GM23338 (cell line): ENCODE measurements at regions not wholly inside any gene's neighbourhood (a gene's known extent, or its start where the extent isn't known, plus 50 kb on each side); places are given as distances from the start of the nearest gene placed in this dataset.
A peak's percentile ranks its signal among the peaks of the same experiment; 100 is the strongest.

ENCODE experiments used
- ATAC-seq: fragments of 200-7000 bp; cut with Tn5 transposase; 3 replicates; pipeline ENCODE4 v1.9.1; 2020
- DNase-seq: peaks from one replicate; pipeline ENCODE4 v3.0.0-alpha.2; 2015; ENCODE audit warnings: low spot score
- H2AFZ ChIP-seq: fragments of 200-600 bp; sonication (generic); 2 replicates; pipeline ENCODE4 v1.8.0; 2016; ENCODE audit warnings: antibody characterized with exemption, mild to moderate bottlenecking, moderate library complexity
- H3F3A ChIP-seq: fragments of 200-600 bp; sonication (generic); replicated peaks from 2 replicates; pipeline ENCODE4 v1.8.0; 2017; ENCODE audit warnings: antibody characterized with exemption, mixed run types, low read depth
- H3K27ac ChIP-seq: fragments of 200-600 bp; sonication (generic); 2 replicates; pipeline ENCODE4 v1.6.1; 2016; ENCODE audit warnings: low read depth
- H3K27me3 ChIP-seq: fragments of 200-600 bp; sonication (generic); 2 replicates; pipeline ENCODE4 v1.8.0; 2016; ENCODE audit warnings: mild to moderate bottlenecking, mixed run types, moderate library complexity; ENCODE audit not compliant: insufficient read depth
- H3K36me3 ChIP-seq: fragments of 200-600 bp; sonication (generic); 2 replicates; pipeline ENCODE4 v1.8.0; 2016; ENCODE audit warnings: mild to moderate bottlenecking; ENCODE audit not compliant: insufficient read depth
- H3K4me1 ChIP-seq: fragments of 200-600 bp; sonication (generic); 2 replicates; pipeline ENCODE4 v1.8.0; 2016; ENCODE audit warnings: mild to moderate bottlenecking, moderate library complexity; ENCODE audit not compliant: insufficient read depth
- H3K4me2 ChIP-seq: fragments of 200-600 bp; sonication (generic); 2 replicates; pipeline ENCODE4 v1.7.1; 2017; ENCODE audit warnings: mixed run types
- H3K4me3 ChIP-seq: fragments of 200-600 bp; sonication (generic); 2 replicates; pipeline ENCODE4 v1.6.1; 2016; ENCODE audit warnings: mixed run types
- H3K79me2 ChIP-seq: fragments of 200-600 bp; sonication (generic); replicated peaks from 2 replicates; pipeline ENCODE4 v1.8.0; 2017; ENCODE audit warnings: mild to moderate bottlenecking; ENCODE audit not compliant: insufficient read depth
- H3K9me2 ChIP-seq: fragments of 200-600 bp; sonication (generic); 2 replicates; pipeline ENCODE4 v1.8.0; 2017; ENCODE audit not compliant: insufficient read depth
- H4K20me1 ChIP-seq: fragments of 200-600 bp; sonication (generic); replicated peaks from 2 replicates; pipeline ENCODE4 v1.8.0; 2017; ENCODE audit warnings: mild to moderate bottlenecking; ENCODE audit not compliant: insufficient read depth
- H3K27ac Mint-ChIP-seq: 2 replicates; pipeline ENCODE4 v1.8.0; 2020; ENCODE audit warnings: inconsistent platforms, mild to moderate bottlenecking, moderate library complexity, mixed read lengths
- H3K27me3 Mint-ChIP-seq: 3 replicates; pipeline ENCODE4 v1.8.0; 2022; ENCODE audit warnings: low read depth, mild to moderate bottlenecking, moderate library complexity, mixed read lengths, inconsistent platforms; ENCODE audit not compliant: insufficient read depth, poor library complexity
- H3K36me3 Mint-ChIP-seq: 3 replicates; pipeline ENCODE4 v1.8.0; 2021; ENCODE audit warnings: low read depth, mild to moderate bottlenecking, inconsistent platforms, moderate library complexity, mixed read lengths
- H3K4me1 Mint-ChIP-seq: 3 replicates; pipeline ENCODE4 v1.8.0; 2020; ENCODE audit warnings: mild to moderate bottlenecking, inconsistent platforms, mixed read lengths
- H3K4me3 Mint-ChIP-seq: 3 replicates; pipeline ENCODE4 v1.8.0; 2021; ENCODE audit warnings: moderate library complexity, mild to moderate bottlenecking, inconsistent platforms, mixed read lengths
- H3K9me3 Mint-ChIP-seq: 3 replicates; pipeline ENCODE4 v1.8.0; 2020; ENCODE audit warnings: moderate library complexity, mild to moderate bottlenecking, inconsistent platforms, mixed read lengths
- CREB1 ChIP-seq: fragments of 250-450 bp; sonication (Bioruptor Pico); IDR thresholded peaks from 2 replicates; pipeline ENCODE4 v1.5.0; 2020; ENCODE audit warnings: low read depth, mild to moderate bottlenecking, moderate library complexity
- EZH2 ChIP-seq: fragments of 200-600 bp; sonication (generic); IDR thresholded peaks from one replicate; pipeline ENCODE4 v1.8.0; 2017; ENCODE audit warnings: antibody characterized with exemption, mild to moderate bottlenecking, low read depth; ENCODE audit not compliant: unreplicated experiment
- EZH2phosphoT487 ChIP-seq: fragments of 200-600 bp; sonication (generic); IDR thresholded peaks from one replicate; pipeline ENCODE4 v1.8.1; 2018; ENCODE audit warnings: antibody characterized with exemption; ENCODE audit not compliant: unreplicated experiment
- JUNB ChIP-seq: IDR thresholded peaks from one replicate; pipeline ENCODE4 v1.6.1; 2016; ENCODE audit warnings: antibody characterized with exemption; ENCODE audit not compliant: unreplicated experiment
- NANOG ChIP-seq: IDR thresholded peaks from 2 replicates; pipeline ENCODE4 v1.6.1; 2016; ENCODE audit warnings: antibody characterized with exemption, borderline replicate concordance
- POLR2AphosphoS5 ChIP-seq: IDR thresholded peaks from 2 replicates; pipeline ENCODE4 v1.6.1; 2016; ENCODE audit warnings: antibody characterized with exemption, low read depth
- STAT1 ChIP-seq: IDR thresholded peaks from one replicate; pipeline ENCODE4 v1.6.1; 2016; ENCODE audit warnings: antibody characterized with exemption; ENCODE audit not compliant: unreplicated experiment
- ZNF114 ChIP-seq: fragments of 250-450 bp; sonication (Bioruptor Pico); IDR thresholded peaks from 2 replicates; pipeline ENCODE4 v1.5.0; 2020; ENCODE audit warnings: mild to moderate bottlenecking, moderate library complexity
- ZNF331 ChIP-seq: fragments of 250-450 bp; sonication (Bioruptor Pico); IDR thresholded peaks from 2 replicates; pipeline ENCODE4 v1.5.0; 2020; ENCODE audit warnings: low read depth, mild to moderate bottlenecking, moderate library complexity
- TF ChIP-seq, protein P1 (sequence below), 2 experiments: fragments of 200-600 bp in 1 of 2; sonication (generic) in 1 of 2; conservative IDR thresholded peaks; 2 replicates each; pipeline versions ENCODE4 v1.5.1 to v1.6.1; 2016 to 2017; ENCODE audit warnings: antibody characterized with exemption in 2 of 2, low read depth in 2 of 2, mild to moderate bottlenecking in 2 of 2, moderate library complexity in 1 of 2
- TF ChIP-seq, protein P2 (sequence below): IDR thresholded peaks from 2 replicates; pipeline ENCODE4 v1.6.1; 2016; ENCODE audit warnings: antibody characterized with exemption
- TF ChIP-seq, protein P3 (sequence below): IDR thresholded peaks from one replicate; pipeline ENCODE4 v1.6.1; 2018; ENCODE audit warnings: antibody characterized with exemption; ENCODE audit not compliant: unreplicated experiment
- TF ChIP-seq, protein P4 (sequence below): fragments of 250-450 bp; sonication (Bioruptor Pico); IDR thresholded peaks from 2 replicates; pipeline ENCODE4 v1.5.0; 2020; ENCODE audit warnings: mild to moderate bottlenecking, moderate library complexity

DNA sequence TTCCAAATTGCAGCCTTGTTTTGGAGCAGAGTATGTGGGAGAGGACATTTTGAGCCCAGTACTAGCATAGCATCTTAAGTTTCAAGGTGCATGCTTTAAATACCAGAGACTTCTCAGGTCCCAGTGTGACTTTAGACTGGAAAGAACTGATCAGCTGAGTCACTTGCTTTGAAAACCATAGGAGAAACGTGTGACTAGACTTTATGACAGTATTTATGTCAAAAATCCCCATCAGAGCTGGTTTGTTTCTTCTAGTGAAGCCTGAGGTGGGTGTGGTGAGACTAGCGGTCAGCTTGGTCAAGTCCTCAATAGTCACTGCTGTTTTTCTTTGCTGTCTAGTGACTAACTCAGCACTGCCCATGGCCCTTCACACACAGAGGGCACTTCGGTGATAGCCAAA is 724.2 kb downstream of the GATA3 start:
- no peak overlapping the region for H3K27ac ChIP-seq
- Mint-ChIP-seq H3K27me3 (no peaks in the 10 kb centered on the region), H3K36me3 (no peaks in the 10 kb centered on the region), H3K9me3 (no peaks in the 10 kb centered on the region), H3K4me3 (no peak overlapping the region), H3K27ac (no peak overlapping the region), H3K4me1 (no peaks in the 10 kb centered on the region; the same call in 2 of the 3 replicates)
- ATAC-seq: peak; percentile 49; the same call in 2 of the 3 replicates
- no peaks in the 10 kb centered on the region for H3K79me2 ChIP-seq
- H3K4me2 ChIP-seq: no peak overlapping the region
- no peaks in the 10 kb centered on the region for H3K27me3 ChIP-seq
- H2AFZ ChIP-seq: peak overlapping the region; percentile 38; the same call in 1 of the 2 replicates
- H3K4me1 ChIP-seq: no peaks in the 10 kb centered on the region
- no peak overlapping the region for H3K4me3 ChIP-seq
- peak; percentile 51 for DNase-seq
- no peak for TF ChIP-seq NANOG
- no peak for TF ChIP-seq ZNF331 (CRISPR knock-in tag)
- no peak for TF ChIP-seq EZH2phosphoT487
- TF ChIP-seq, protein P1, sequence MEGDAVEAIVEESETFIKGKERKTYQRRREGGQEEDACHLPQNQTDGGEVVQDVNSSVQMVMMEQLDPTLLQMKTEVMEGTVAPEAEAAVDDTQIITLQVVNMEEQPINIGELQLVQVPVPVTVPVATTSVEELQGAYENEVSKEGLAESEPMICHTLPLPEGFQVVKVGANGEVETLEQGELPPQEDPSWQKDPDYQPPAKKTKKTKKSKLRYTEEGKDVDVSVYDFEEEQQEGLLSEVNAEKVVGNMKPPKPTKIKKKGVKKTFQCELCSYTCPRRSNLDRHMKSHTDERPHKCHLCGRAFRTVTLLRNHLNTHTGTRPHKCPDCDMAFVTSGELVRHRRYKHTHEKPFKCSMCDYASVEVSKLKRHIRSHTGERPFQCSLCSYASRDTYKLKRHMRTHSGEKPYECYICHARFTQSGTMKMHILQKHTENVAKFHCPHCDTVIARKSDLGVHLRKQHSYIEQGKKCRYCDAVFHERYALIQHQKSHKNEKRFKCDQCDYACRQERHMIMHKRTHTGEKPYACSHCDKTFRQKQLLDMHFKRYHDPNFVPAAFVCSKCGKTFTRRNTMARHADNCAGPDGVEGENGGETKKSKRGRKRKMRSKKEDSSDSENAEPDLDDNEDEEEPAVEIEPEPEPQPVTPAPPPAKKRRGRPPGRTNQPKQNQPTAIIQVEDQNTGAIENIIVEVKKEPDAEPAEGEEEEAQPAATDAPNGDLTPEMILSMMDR (conservative IDR thresholded peaks at IDR 0.05; ENCODE audit: low read depth in 2 of 2): no peak
- TF ChIP-seq, protein P2, sequence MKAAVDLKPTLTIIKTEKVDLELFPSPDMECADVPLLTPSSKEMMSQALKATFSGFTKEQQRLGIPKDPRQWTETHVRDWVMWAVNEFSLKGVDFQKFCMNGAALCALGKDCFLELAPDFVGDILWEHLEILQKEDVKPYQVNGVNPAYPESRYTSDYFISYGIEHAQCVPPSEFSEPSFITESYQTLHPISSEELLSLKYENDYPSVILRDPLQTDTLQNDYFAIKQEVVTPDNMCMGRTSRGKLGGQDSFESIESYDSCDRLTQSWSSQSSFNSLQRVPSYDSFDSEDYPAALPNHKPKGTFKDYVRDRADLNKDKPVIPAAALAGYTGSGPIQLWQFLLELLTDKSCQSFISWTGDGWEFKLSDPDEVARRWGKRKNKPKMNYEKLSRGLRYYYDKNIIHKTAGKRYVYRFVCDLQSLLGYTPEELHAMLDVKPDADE: no peak
- no peak for TF ChIP-seq CREB1
- TF ChIP-seq, protein P3, sequence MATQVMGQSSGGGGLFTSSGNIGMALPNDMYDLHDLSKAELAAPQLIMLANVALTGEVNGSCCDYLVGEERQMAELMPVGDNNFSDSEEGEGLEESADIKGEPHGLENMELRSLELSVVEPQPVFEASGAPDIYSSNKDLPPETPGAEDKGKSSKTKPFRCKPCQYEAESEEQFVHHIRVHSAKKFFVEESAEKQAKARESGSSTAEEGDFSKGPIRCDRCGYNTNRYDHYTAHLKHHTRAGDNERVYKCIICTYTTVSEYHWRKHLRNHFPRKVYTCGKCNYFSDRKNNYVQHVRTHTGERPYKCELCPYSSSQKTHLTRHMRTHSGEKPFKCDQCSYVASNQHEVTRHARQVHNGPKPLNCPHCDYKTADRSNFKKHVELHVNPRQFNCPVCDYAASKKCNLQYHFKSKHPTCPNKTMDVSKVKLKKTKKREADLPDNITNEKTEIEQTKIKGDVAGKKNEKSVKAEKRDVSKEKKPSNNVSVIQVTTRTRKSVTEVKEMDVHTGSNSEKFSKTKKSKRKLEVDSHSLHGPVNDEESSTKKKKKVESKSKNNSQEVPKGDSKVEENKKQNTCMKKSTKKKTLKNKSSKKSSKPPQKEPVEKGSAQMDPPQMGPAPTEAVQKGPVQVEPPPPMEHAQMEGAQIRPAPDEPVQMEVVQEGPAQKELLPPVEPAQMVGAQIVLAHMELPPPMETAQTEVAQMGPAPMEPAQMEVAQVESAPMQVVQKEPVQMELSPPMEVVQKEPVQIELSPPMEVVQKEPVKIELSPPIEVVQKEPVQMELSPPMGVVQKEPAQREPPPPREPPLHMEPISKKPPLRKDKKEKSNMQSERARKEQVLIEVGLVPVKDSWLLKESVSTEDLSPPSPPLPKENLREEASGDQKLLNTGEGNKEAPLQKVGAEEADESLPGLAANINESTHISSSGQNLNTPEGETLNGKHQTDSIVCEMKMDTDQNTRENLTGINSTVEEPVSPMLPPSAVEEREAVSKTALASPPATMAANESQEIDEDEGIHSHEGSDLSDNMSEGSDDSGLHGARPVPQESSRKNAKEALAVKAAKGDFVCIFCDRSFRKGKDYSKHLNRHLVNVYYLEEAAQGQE: no peak
- TF ChIP-seq ZNF114 (CRISPR knock-in tag): no peak
- TF ChIP-seq STAT1: no peak
- TF ChIP-seq, protein P4, sequence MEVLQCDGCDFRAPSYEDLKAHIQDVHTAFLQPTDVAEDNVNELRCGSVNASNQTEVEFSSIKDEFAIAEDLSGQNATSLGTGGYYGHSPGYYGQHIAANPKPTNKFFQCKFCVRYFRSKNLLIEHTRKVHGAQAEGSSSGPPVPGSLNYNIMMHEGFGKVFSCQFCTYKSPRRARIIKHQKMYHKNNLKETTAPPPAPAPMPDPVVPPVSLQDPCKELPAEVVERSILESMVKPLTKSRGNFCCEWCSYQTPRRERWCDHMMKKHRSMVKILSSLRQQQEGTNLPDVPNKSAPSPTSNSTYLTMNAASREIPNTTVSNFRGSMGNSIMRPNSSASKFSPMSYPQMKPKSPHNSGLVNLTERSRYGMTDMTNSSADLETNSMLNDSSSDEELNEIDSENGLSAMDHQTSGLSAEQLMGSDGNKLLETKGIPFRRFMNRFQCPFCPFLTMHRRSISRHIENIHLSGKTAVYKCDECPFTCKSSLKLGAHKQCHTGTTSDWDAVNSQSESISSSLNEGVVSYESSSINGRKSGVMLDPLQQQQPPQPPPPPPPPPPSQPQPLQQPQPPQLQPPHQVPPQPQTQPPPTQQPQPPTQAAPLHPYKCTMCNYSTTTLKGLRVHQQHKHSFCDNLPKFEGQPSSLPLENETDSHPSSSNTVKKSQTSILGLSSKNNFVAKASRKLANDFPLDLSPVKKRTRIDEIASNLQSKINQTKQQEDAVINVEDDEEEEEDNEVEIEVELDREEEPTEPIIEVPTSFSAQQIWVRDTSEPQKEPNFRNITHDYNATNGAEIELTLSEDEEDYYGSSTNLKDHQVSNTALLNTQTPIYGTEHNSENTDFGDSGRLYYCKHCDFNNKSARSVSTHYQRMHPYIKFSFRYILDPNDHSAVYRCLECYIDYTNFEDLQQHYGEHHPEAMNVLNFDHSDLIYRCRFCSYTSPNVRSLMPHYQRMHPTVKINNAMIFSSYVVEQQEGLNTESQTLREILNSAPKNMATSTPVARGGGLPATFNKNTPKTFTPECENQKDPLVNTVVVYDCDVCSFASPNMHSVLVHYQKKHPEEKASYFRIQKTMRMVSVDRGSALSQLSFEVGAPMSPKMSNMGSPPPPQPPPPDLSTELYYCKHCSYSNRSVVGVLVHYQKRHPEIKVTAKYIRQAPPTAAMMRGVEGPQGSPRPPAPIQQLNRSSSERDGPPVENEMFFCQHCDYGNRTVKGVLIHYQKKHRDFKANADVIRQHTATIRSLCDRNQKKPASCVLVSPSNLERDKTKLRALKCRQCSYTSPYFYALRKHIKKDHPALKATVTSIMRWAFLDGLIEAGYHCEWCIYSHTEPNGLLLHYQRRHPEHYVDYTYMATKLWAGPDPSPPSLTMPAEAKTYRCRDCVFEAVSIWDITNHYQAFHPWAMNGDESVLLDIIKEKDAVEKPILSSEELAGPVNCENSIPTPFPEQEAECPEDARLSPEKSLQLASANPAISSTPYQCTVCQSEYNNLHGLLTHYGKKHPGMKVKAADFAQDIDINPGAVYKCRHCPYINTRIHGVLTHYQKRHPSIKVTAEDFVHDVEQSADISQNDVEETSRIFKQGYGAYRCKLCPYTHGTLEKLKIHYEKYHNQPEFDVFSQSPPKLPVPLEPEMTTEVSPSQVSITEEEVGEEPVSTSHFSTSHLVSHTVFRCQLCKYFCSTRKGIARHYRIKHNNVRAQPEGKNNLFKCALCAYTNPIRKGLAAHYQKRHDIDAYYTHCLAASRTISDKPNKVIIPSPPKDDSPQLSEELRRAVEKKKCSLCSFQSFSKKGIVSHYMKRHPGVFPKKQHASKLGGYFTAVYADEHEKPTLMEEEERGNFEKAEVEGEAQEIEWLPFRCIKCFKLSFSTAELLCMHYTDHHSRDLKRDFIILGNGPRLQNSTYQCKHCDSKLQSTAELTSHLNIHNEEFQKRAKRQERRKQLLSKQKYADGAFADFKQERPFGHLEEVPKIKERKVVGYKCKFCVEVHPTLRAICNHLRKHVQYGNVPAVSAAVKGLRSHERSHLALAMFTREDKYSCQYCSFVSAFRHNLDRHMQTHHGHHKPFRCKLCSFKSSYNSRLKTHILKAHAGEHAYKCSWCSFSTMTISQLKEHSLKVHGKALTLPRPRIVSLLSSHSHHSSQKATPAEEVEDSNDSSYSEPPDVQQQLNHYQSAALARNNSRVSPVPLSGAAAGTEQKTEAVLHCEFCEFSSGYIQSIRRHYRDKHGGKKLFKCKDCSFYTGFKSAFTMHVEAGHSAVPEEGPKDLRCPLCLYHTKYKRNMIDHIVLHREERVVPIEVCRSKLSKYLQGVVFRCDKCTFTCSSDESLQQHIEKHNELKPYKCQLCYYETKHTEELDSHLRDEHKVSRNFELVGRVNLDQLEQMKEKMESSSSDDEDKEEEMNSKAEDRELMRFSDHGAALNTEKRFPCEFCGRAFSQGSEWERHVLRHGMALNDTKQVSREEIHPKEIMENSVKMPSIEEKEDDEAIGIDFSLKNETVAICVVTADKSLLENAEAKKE (CRISPR knock-in tag): no peak
- no peak for TF ChIP-seq JUNB
- no peak for TF ChIP-seq EZH2
- TF ChIP-seq POLR2AphosphoS5: no peak
- H3F3A ChIP-seq: no peaks in the 10 kb centered on the region
- H3K36me3 ChIP-seq: no peaks in the 10 kb centered on the region
- H3K9me2 ChIP-seq: no peaks in the 10 kb centered on the region
- no peaks in the 10 kb centered on the region for H4K20me1 ChIP-seq
